Brain microvascular endothelial cell (primary cell): ENCODE measurements at regions not wholly inside any gene's neighbourhood (a gene's known extent, or its start where the extent isn't known, plus 50 kb on each side); places are given as distances from the start of the nearest gene placed in this dataset.

ENCODE experiments used
- DNase-seq: peaks from one replicate; pipeline ENCODE4 v3.0.0-alpha.2; 2020
- H3K27ac ChIP-seq: fragments of 250-450 bp; sonication (Bioruptor Pico); 2 replicates; pipeline ENCODE4 v1.5.1; 2020; ENCODE audit warnings: mild to moderate bottlenecking, moderate library complexity
- H3K27me3 ChIP-seq: fragments of 250-450 bp; sonication (Bioruptor Pico); replicated peaks from 2 replicates; pipeline ENCODE4 v1.5.1; 2020; ENCODE audit warnings: mild to moderate bottlenecking
- H3K36me3 ChIP-seq: fragments of 250-450 bp; sonication (Bioruptor Pico); replicated peaks from 2 replicates; pipeline ENCODE4 v1.5.1; 2020; ENCODE audit warnings: mild to moderate bottlenecking
- H3K4me3 ChIP-seq: 2 replicates; pipeline ENCODE4 v1.5.1; 2011; ENCODE audit warnings: low read depth, mild to moderate bottlenecking, control low read depth, low read length, moderate library complexity
- CTCF ChIP-seq: IDR thresholded peaks from 2 replicates; pipeline ENCODE4 v1.5.1; 2011; ENCODE audit warnings: low read depth, mild to moderate bottlenecking, moderate library complexity, low read length, control low read depth, inconsistent platforms; ENCODE audit errors: missing control alignments
- in situ Hi-C: cut with HindIII; loops from 2 replicates; pipeline ENCODE4 v1.10.0; 2017; ENCODE audit warnings: low sequenced_read_pairs, low pct_ligation_motif_present

DNA sequence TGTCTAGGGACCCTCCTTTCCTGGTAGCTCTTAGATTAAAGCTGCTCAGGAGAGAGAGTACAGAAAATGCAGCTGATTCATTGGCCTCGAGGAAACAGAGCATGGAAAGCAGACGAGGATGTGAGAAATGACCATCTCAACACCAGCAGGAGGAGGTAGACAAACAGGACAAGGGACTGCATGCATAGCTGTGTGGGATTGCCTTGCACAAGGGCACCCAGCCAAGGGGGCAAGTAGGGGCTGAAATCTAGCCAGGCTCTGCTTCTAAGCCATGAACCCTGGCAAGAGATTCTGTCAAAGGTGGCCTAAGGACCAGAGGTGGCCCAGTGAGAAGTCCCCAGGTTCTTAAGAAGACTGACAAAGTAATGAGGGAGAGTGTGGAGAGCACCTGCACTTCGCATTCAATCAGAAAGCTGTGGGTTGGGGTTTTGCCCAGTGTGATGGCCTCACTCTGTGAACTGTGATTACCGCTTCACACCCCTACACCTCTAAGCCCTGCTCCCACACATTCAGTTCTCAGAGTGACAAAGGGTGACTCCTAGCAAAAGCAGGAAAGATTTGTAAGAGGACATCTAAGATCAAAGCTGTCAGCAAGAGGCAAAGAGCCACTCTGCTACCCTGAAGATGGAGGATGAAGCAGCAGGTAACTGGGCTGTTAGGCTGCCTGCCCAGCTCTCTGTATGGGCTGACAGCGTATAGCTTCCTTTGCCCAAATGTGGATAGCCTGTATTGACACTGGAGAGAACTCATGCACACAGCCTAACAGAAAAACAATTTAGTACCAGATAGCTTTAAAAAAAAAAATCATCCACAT lies 151.3 kb upstream of the PELI1 start:
- no peak for DNase-seq
- Histone ChIP-seq H3K36me3 (no peaks in the 10 kb centered on the region), H3K27me3 (no peaks in the 10 kb centered on the region), H3K27ac (no peak overlapping the region), H3K4me3 (no peak overlapping the region)
- in situ Hi-C loops, result no loop called here
- TF ChIP-seq CTCF, result no peak

DNA sequence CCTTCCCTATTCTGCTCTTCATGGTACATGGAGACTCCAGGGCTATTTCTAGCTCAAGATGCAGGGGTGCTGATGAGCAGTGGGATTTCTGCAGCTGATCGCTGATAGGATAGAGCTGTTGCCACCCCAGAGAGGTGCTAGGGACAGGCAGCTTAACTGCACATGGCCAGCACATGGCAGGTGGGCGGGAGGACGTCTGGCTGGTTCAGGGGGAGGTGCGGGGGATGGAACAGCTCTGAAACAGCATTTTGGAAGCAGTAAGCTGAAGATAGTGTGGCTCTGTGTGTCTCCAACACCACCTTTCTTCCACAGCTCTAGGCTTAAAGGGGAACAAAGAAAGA lies 151.9 kb upstream of the PELI1 start:
- Histone ChIP-seq H3K27ac (no peak overlapping the region), H3K36me3 (no peaks in the 10 kb centered on the region), H3K27me3 (no peaks in the 10 kb centered on the region), H3K4me3 (no peak overlapping the region)
- DNase-seq, result no peak
- TF ChIP-seq CTCF, result no peak
- in situ Hi-C loops, result no loop called here

DNA sequence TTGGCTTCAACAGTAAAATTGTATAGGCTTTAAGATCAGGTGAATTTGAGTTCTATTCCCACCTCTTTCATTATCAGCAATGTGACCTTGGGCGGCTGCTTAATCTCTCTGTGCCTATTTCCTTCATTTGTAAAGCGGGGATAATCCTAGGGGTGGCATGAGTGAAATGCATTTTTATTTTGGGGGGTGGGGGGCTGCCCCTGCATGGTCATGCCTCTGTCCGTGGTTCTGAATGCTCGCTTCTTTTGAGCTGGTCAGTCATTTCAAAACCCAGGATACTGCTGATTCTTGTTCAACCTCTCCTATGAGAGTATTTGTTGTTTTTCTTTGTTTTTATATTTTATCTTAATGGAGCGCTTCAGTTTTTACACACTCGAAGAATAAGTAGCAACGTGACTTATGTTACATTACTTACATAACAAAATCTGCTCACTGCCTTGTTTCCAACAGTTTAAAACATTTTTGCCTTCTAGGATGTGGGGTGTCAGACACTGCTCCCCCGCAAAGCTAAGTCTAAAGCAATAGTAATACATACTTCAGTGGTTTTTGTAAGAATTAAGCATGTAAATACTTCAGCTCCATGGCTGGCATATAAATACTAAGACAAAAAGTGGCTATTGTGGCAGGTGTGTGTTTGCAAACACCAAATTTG lies 152.6 kb upstream of the PELI1 start:
- Histone ChIP-seq H3K4me3 (no peak overlapping the region), H3K27me3 (no peaks in the 10 kb centered on the region), H3K27ac (no peak overlapping the region), H3K36me3 (no peaks in the 10 kb centered on the region)
- in situ Hi-C loops, result no loop called here
- TF ChIP-seq CTCF, result no peak
- DNase-seq, result no peak

DNA sequence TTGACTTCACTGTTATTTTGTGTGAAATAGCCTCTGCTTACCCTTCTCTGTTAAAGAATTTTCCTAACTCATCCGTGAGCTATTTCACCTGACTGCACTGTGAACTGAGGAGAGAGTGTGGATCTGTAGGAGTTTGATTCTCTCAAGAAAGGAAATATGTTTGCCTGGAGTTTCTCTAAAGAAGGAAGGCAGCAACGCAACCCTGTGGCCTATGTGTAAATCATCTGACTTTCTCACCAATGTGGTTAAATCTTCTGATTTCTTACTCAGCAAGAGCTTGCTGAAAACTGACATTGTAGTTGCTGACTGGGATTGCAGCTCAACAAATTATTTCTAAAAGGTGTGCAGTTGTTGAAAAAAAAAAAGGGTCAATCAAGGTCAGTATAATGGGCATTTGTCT lies 153.9 kb upstream of the PELI1 start:
- H3K27ac ChIP-seq, result no peak overlapping the region
- H3K36me3 ChIP-seq, result no peaks in the 10 kb centered on the region
- H3K4me3 ChIP-seq, result no peak overlapping the region
- DNase-seq, result no peak
- no peak for TF ChIP-seq CTCF
- no peaks in the 10 kb centered on the region for H3K27me3 ChIP-seq
- in situ Hi-C loops, result no loop called here

DNA sequence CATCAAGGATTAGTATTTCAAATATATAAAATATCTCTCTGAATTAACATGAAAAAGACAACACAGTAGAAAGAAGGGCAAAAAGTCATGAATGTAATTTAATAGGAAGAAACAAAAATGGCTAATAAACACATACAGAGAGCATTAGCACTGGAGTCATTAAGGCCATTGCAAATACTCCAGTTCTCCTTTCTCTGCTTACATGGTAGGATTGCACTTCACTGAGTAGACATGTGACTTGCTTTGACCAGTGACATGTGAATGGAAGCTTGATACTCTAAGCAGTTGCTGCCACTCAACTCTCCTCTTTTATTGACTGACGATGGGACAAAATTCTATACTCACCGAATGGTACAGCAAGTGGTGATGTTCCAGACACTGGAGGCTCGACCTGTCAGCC lies 153.9 kb upstream of the LGALSL start:
- no peak for TF ChIP-seq CTCF
- H3K4me3 ChIP-seq, result no peak overlapping the region
- H3K27ac ChIP-seq, result no peak overlapping the region
- no peaks in the 10 kb centered on the region for H3K27me3 ChIP-seq
- in situ Hi-C loops, result loop anchor here (25.0 kb wide), 1 partner anchor 263 kb away; no protein-coding TSS in a partner anchor
- H3K36me3 ChIP-seq, result no peaks in the 10 kb centered on the region
- DNase-seq, result no peak
